Epithelial cell of proximal tubule (primary cell): ENCODE measurements at regions not wholly inside any gene's neighbourhood (a gene's known extent, or its start where the extent isn't known, plus 50 kb on each side); places are given as distances from the start of the nearest gene placed in this dataset.

ENCODE experiments used
- DNase-seq: peaks from one replicate; pipeline ENCODE4 v3.0.0-alpha.2; 2011; ENCODE audit warnings: low read depth
- H3K4me3 ChIP-seq: 2 replicates; pipeline ENCODE4 v1.5.1; 2011; ENCODE audit warnings: low read depth, mild to moderate bottlenecking, low read length
- CTCF ChIP-seq: conservative IDR thresholded peaks from 2 replicates; pipeline ENCODE4 v1.5.1; 2012; ENCODE audit warnings: low read depth, mild to moderate bottlenecking, low read length

GRCh38 chr17:72427761-72428109 is 306.9 kb downstream of the SOX9 start:
- DNase-seq = no peak
- no peak overlapping the region for H3K4me3 ChIP-seq
- TF ChIP-seq CTCF = no peak

DNA sequence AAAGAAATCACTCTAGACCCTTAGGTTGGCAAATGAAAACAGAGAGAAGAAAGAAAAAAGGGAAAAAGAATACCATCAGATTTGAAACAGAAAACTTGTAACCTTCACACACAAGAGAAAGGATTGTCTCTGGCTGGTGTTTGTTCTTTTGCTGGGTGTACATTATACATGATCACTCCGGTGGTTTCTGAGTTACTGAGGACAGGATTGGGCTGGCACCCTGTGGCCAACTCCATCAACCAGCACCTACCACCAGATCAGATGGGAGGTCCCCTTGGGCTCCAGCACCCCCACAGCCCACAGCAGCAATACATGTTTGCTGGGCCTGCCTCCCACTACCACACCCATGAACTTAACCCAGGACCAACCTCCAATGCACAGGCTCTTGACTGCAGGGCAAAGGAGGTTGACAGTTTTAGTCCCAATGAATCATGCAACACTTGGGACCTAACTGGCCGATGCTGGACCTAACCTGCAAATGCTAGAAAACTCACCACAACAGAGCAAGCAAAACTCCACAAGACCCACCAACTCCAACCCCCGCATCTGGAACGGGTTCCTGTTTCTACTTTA is 308.3 kb downstream of the SOX9 start:
- DNase-seq = no peak
- no peak overlapping the region for H3K4me3 ChIP-seq
- no peak for TF ChIP-seq CTCF

GRCh38 chr17:72430611-72431432 is 310.0 kb downstream of the SOX9 start:
- DNase-seq = no peak
- H3K4me3 ChIP-seq = no peak overlapping the region
- TF ChIP-seq CTCF = peak; percentile 45

GRCh38 chr17:72432143-72432621 is 311.4 kb downstream of the SOX9 start:
- H3K4me3 ChIP-seq = no peak overlapping the region
- no peak for DNase-seq
- TF ChIP-seq CTCF = no peak

DNA sequence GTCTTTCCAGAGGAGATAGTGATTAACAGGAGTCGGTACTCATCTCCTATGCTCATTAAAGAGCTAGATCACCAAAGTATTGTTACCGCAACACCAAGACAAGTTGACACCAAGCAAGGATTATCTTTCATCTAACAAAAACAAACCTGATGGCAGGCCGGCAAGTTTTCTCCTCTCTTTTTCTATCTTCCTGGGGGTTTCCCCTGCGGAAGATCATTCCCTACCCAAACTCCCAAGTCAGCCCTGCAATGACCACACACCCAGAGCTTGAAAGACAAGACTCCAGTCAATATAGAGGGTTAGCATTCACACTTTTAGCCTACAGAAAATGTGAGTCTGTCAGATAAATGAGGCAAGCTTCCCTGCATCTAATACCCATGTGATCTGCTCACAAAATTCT is 312.1 kb downstream of the SOX9 start:
- no peak overlapping the region for H3K4me3 ChIP-seq
- no peak for DNase-seq
- TF ChIP-seq CTCF = no peak

- DNase-seq = no peak
- TF ChIP-seq CTCF = no peak
- no peak overlapping the region for H3K4me3 ChIP-seq
Measured at GRCh38 chr17:72433797-72434196, 313.0 kb downstream of the SOX9 start.

DNA sequence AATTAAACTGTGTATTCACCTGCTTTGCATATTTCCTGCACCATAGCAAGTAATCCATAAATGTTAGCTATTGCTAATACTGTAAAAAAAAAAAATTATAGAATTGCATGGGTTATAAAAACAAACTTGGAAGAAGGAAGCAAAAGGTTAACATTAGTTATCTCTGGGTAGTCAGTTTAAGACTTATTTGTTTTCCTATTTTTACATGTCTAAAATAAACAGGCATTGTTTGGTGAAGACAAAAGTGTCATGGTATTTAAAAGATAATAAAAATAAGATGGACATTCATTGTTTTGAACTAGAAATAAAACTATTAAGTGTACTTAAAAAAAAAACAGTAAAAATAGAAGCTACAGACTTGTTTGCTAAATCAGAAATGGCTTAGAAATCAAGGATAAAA is 313.8 kb downstream of the SOX9 start:
- no peak for DNase-seq
- H3K4me3 ChIP-seq = no peak overlapping the region
- TF ChIP-seq CTCF = no peak
